HG02943 (cell line): ENCODE measurements at regions not wholly inside any gene's neighbourhood (a gene's known extent, or its start where the extent isn't known, plus 50 kb on each side); places are given as distances from the start of the nearest gene placed in this dataset.
A peak's percentile ranks its signal among the peaks of the same experiment; 100 is the strongest.

Experiments
- ATAC-seq: cut with Tn5 transposase; IDR thresholded peaks from one replicate; pipeline ENCODE4 v1.9.1; 2021; ENCODE audit warnings: mild to moderate bottlenecking, low read depth, moderate library complexity; ENCODE audit not compliant: unreplicated experiment

DNA sequence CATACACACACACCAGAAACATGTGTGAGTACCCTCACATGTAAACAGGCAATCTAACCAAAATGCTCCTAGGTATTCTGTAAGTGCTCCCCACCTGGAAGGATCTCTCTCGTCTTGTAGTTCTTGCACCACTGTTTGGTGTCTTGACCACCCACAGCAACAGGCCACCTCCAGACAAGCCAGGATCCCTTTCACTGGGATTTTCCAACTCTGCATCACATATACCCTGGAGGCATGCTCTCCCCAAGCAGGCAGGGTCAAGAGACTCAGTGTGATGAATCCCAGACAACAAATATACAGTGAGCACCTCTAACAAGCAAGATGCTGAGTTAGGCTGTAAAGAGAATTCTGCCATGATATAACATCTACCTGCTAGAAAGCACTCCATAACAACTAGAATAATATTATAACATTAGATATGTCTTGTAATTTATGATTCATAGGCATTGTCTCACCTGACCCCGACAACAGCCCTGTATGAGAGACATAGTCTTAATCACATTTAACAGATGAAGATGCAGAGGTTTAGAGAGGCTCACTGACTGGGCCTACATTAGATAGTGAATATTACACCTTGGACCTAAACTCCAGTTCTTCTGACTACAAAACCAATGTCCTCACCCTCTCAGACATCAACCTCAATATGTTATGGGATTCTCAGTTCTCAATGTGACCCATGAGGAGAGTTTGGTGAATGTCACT lies 76.5 kb upstream of the BCL6 start:
- ATAC-seq: no peak

DNA sequence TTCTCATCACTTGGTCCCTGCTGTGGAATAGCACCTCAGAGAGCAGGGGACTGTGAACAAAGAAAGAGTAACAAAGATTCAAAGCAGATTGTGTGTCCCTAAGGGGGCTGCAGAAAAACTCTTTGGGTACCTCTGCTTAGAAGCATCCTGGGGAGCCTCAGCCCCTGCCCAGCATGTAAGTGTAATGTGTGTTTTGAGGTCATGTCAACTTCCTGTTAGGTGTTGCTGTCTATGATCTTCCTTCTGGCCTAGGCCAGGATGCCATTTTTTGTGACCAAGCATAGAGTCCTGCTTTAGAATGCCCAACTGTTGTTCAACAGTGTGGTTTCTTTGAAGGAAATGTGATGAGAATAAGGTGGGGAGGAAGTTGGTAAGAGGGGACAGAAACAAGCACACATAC lies 77.1 kb upstream of the BCL6 start:
- ATAC-seq: no peak

DNA sequence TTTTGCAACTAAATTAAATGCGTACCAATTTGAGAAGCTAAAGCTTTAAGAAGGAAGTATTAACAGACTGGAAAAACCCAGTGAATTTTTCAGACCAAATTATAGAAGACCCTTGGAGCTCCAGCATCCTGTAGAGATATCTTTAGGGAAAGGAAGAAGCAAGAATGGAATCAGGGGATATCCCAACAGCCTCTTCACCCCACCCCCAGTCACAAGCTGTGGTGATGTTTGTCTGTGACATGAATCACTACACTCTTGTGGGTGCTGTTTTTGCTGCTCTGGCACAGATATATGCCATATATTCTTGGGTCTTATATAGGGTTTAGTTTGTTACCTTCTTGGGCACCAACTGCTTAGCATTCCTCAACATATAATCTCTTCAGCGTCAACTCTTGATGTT lies 78.5 kb upstream of the BCL6 start:
- no peak for ATAC-seq

DNA sequence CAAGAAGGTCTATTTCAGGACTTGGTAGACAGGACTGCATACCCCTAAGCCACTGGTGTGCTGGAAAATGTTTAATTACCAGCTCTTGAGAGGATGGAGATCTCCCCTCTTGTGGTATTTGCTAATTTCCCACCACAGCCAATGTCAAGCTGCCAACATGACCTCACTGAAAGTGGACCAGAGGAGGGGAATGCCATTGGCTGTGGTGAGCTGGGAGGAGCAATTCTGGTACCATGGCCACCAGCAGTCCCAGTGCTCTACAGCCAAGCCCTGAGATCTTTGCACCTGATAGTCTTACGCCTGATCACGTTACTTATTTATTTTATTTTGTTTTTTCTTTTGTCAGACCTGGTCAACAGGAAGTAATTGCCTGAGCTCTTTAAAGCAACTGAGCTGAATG lies 82.5 kb upstream of the BCL6 start:
- ATAC-seq: no peak

DNA sequence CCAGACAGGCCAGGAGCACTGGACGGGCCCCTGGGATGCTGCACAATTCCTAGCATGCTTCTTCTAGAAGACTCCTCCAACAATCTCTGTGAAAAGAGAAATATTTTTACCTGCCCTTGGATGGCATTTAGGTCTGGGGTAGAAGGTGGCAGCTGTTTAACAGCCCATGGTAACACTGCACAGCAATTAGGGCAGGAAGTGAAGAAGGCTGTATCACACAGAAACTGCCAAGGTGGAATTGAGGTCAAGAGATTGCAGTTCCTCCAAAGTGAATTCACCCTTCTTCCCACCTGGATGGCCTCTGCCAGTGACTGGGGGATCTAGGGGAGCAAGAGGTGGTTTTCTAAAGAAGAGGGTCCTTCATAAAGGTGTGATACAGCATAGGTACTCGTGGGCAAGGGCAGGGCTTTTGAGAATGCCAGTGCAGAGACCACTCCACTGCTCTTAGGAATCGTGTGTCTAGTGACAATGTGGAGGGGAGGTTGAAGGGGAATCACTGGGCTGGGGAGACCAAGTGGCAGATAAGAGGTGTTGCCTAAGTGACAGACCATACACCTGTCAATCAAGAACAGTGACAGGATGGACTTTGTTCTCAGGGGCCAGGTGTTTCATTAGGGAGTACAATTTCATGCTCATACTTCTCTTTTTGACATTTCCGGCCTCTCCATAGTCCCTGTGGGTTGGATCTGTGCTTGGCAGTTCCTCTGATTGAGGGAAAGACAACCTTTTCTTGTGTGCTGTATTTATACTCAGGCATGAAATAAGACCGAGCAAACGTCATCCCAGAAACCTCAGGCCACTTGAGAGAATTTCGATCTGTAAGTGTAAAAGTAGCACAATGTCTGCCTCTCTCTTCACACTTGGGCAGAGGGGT lies 83.5 kb upstream of the BCL6 start:
- peak; percentile 94 for ATAC-seq

DNA sequence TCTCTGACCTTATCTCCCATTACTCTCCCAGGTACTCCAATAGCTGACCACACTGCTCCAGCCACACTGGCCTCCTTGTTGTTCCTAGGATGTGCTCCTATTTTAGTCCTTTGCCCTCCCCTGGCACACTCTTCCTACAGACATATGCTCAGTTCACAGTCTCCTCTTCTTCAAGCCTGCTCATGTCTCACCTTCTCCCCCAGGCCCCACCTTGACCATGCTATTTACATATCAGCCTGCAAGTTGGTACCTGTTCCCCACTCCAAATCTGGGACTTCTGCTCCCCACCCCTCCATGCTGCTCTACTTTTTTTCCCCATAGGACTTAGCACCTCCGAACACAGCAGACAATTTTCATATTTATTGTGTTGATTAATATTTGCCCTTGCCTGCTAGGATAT lies 84.9 kb upstream of the BCL6 start:
- ATAC-seq: no peak

DNA sequence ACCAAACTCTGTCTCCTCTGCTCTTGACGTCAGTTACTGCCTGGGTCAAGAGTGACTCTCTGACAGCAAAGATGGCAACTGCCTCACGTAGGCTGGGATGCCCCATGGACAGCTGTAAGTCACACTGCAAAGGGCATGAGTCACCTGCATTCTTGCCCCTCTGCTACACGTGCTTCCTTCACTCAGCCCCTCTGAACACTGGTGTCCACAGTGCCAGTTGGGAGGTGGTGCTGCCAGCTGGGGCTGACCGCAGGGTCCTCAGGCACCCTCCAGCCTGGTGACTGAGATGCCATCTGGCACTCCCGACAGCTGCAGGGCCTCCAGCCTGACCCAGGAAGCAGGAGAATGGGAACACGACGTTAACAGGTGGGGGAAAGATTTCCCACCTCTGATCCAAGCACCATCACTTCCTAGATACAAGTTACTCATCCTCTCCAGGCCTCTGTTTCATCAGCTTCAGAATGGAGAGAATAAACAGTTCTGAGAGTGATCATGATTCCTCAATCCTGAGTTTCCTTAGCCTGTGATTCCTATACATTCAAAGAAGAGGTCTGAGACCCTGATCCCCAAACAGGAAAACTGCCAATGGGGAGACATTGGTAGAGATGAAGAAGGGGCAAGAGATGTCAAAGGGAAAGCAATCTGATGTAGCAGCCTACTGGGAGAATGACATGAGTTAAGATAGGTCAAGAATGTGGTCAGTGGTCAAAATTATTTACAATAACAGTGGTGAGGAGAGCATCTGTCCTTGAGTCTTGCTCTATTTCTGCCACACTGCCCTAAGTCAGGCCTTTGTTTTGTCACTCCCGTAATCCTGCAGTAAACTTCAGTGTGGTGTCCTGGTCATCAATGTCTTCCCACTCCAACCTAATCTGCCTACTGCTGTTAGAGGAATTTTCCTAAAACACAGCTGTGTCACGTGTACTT lies 86.1 kb upstream of the BCL6 start:
- no peak for ATAC-seq

DNA sequence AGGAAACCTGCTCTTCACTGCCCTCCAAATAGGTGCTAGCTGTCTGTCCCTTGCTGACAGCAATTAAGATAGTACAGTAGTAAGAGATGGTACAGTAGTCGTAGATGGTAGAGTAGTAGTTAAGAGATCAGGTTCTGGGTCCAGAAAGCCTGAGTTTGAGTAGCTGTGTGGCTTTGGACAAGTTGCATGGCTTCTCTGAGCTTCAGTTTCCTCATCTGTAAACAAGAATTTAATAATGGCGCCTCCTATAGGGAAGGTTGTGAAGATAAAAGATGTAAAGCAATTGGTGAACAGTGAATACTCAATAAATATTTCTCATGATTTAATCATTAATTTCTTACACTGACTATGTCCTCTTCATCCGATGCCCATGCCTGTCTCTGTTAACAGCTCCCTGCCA lies 86.9 kb upstream of the BCL6 start:
- ATAC-seq: no peak

DNA sequence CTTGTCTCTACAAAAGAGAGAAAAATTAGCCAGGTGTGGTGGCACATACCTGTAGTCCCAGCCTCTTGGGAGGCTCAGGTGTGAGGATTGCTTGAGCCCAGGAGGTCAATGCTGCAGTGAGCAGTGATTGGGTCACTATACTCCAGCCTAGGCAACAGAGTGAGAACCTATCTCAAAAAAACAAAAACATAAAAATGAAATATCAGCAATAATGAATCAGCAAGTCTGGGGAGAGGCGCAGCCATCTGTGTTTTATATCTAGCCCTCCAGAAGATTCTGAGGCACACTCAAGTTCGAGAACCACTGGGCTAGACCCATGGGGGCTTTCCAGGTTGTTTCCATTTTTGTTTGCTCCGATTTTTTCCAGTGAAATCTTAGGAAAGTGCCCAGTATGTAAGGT lies 88.1 kb upstream of the BCL6 start:
- no peak for ATAC-seq

DNA sequence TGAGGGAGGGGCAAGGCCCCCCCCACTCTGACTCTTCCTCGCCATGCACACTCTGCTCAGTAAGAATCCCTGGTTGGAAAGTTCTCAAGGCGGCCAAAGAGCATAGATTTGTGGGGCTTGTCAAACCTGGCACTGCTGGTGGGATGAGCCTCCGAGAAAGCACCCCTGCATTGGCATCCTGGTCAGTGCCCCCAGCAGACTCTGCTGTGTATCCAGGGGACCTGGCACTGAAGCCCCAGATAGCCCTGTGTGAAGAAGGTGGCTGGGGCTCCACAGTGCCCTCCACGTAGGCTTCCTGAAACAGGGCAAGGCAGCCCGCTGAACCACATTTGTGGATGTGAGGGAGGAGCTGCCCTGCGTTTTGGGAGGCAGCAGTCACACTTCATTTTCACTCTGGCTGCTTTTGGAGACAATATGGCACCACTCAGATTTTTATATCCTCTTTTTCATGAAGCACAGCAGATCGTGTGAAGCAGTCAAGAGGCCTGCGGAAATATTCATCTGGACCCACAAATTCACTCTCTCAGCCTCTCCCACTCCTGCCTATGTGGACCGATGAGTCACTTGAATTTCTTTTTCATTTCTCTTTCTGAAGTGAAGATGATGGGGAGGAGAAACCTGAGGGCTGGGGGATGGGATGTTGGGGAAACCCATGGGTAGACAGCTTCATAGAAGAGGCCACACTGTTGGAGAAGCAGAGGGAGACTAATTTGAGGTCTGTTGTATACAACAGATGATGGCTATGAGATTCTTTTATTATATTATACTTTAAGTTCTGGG lies 88.7 kb upstream of the BCL6 start:
- no peak for ATAC-seq

DNA sequence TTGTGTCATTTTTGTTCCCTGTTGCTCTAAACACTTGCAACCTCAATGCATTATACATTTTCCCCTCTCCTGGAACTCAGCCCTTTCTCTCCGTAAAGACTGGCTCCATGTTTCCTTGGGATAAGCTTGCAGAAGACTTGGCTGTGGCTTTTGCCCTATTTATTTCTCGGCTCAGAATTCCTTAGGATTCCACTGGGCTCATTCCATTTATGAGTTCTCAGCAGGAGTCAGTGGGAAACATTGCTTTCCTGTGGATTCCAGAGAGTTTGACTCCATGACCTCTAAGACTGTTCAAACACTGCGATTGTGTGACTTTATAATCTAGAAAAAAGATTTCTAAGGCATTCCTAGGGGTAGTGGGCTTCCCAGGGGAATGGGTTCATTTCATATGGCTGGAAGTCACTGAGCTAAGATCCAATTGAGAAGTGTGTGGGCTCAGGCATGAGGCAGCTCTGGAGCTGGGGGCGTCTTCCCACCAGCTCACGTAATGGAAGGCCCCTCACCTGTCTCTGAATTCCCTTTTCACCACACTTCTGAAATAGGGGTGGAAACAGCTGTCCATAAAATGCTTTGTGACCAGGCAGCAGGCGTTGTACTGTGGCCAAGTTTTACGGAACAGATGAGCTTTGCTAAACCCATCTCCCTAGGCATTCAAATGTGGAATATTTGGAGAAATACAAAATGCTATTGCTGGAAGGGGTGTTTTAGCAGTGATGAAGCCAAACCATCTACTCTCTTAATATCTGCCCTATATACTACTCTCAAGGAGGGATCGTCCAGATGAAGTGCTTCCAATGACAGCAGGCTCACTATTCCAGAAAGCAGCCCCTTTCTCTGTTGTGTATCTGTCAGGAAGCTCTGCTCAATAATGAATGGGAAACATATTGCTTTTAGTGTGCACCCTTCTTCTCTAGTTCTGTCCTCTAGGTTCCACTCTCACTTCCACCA lies 91.8 kb upstream of the BCL6 start:
- no peak for ATAC-seq

DNA sequence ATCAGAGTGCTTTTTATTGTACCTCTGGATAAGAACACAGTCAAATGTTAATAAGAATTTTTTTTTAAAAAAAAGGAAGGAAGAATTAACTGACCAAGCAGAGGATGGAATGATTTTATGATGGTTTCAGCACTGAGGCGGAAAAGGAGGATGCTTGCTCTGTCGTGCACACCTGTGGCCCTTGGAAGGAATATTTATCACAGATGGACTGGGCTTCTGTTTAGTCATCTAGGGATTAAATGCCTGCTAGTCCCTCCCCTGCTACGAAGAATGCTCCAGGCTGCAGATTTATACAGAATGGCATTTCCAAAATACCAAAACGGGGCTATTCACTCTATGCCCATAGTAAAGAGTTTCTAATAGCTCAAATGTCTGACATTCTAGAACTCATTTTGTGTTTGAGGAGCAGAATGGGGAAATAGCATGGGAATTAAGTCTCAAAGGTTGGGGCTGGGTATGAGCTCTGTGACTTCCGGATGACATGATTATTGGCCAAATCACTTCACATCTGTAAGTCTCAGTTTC lies 92.8 kb upstream of the BCL6 start:
- no peak for ATAC-seq

DNA sequence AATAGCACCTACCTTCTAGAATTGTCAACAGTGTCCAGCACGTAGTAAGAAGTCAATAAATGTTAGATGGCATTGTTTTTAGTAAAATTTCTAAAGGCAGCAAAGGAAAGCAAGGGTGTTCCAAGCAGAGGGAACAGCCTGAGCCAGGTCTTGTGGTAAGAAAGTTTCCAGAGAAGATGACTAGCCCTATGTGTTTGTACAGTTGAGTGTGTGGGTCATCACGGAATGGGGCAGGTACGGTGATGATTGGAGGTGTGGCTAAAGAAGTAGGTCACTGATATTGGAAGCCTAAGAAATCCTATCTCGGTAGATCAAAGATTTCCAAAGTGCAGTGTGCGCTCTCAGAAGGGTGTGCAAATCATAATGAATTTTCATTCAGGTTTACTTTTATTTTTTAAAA lies 94.2 kb upstream of the BCL6 start:
- ATAC-seq: no peak

DNA sequence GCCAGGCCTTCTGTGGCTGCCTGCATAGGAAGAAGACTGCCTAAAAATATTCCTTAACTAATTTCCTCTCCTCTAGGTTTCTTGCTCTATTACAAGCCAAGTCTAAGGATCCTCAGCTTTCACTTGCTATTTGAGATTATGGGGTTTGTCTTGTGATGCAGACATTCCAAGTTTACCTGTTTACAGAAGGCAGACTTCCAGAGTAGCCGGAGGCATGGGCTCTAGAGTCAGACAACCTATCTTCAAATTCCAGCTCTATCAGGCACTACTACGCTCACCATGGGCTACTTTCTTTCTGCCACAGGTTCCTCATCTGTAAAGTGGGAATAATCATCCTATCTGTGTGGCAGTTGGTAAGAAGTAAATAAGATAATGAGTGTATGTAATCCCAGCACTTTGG lies 95.6 kb upstream of the BCL6 start:
- ATAC-seq: no peak

DNA sequence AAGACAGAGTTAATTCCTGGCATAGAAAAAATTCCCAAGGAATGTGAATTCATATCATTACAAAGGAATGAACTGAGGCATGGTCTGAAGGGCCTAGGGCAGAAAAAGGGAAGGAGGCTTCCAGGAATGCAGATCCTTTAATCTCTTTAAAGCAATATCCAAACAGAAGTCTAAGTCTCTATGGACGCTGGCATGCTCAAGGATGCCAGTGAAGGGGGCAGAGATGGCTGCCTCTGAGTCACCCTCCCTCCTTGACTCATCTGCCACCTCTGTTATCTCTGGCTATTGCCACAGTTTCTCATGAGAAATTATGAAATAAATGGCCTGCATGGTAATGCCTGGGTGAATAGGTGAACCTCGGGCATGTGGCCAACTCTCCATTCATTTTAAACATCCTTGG lies 96.3 kb upstream of the BCL6 start:
- ATAC-seq: no peak

DNA sequence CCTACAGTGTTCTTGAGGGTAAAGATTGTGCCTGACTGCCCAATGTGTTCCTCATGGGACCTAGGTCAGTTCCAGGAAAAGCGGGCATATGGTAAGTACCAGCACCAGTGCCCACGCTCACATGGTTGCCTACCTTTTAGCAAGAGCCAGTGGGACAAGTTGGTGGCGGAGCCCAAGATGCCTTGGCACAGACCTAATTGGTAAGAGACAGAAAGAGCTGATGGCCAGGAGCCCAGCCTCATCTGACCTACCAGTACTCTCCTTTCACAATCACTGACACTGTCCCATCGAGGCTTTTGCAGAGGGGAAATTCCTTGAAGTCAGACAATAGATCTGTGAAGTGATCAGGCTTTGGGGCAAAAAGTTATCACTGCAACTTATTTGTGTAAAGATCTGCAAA lies 98.4 kb upstream of the BCL6 start:
- ATAC-seq: no peak

DNA sequence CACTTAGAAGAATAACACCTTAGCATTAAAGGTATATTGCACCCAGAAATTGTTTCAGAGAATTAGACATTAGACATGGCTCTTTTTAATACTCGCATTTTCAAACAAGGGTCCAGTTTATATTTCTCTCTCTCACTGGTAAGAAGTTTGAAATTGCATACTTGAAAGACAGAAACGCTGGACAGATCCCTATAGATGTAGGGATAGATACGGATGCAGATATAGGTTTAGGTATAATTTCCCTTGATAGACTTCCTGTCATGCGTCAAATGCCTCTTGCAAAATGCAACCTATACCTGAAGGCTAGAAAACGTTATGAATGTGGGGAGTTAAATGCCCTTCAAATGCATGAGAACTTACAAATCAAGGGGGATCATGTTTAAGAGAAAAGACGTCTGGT lies 99.4 kb upstream of the BCL6 start:
- ATAC-seq: no peak

DNA sequence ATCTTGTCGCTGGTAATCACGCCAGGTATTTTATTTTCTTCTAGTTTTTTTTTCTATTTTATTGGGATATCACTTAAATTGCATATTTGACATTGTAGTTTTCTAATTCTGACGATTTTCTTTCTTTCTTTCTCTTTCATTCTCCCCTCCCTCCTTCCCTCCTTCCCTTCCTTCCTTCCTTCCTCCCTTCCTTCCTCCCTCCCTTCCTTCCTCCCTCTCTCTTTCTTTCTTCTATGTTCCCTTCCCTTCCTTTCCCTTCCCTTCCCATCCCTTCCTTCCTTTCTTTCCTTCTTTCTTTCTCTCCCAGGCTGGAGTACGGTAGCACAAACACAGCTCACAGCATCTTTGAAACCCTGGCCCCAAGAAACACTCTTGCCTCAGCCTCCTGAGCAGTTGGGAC lies 100.6 kb upstream of the BCL6 start:
- no peak for ATAC-seq

DNA sequence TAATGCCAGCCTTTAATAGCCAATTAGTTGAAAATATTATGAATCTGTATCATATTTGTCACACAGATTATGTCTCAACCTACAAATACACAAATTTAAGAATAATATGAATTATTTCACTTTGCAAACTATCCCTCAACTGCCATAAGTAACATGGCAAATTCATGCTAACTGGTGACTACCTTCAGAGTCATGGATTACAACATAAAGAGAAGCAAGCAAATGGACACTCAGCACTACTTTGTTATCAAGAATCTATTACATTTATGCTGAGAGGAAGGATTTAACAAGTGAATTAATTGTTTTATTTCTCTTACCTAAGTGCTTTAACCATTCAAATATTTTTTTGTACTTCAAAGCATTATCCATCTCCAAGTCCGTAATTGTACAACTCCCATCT lies 103.1 kb upstream of the BCL6 start:
- ATAC-seq: no peak
